ENCODE measurements at regions not wholly inside any gene's neighbourhood (a gene's known extent, or its start where the extent isn't known, plus 50 kb on each side); places are given as distances from the start of the nearest gene placed in this dataset.

GRCh38 chr13:88303605-88304004 is 632.4 kb downstream of the SLITRK5 start:
- ChIA-PET POLR2A (no interaction called here), CTCF (no interaction called here)
- Histone ChIP-seq H3K4me3 (no peak overlapping the region), H3K4me1 (no peaks in the 10 kb centered on the region), H3K9me3 (no peaks in the 10 kb centered on the region), H3K4me2 (no peak overlapping the region), H3K27ac (no peak overlapping the region)
- 23% methylated on average over 4 of the region's 4 CpGs for WGBS (ENCODE audit: missing lambda C conversion rate)
- FAIRE-seq, result no peak
- ATAC-seq, result no peak
- DNase-seq (ENCODE audit: low read depth in 1 of 2, low spot score in 1 of 2), result no peak
- TF ChIP-seq CHD2 (IDR thresholded peaks at IDR 0.05; ENCODE audit: low read length, partially characterized antibody) (no peak), HEYL (CRISPR knock-in tag; IDR thresholded peaks at IDR 0.05) (no peak), CEBPB (IDR thresholded peaks at IDR 0.05) (no peak), ZNF302 (CRISPR knock-in tag; IDR thresholded peaks at IDR 0.05) (no peak), JUNB (IDR thresholded peaks at IDR 0.05) (no peak), HDAC2 (IDR thresholded peaks at IDR 0.05) (no peak), EHF (CRISPR knock-in tag; IDR thresholded peaks at IDR 0.05) (no peak), EP300 (IDR thresholded peaks at IDR 0.05) (no peak), FOXS1 (CRISPR knock-in tag; IDR thresholded peaks at IDR 0.05) (no peak), EHMT2 (IDR thresholded peaks at IDR 0.05; ENCODE audit: low read depth) (no peak), MAZ (IDR thresholded peaks at IDR 0.05; ENCODE audit: borderline replicate concordance, low read depth, low read length) (no peak), HOXB5 (CRISPR knock-in tag; IDR thresholded peaks at IDR 0.05) (no peak), HMGXB4 (CRISPR knock-in tag; IDR thresholded peaks at IDR 0.05; ENCODE audit: borderline replicate concordance) (no peak), SREBF2 (IDR thresholded peaks at IDR 0.05) (no peak), TP53 (CRISPR knock-in tag; IDR thresholded peaks at IDR 0.05) (no peak), ZC3H11A (IDR thresholded peaks at IDR 0.05) (no peak)

GRCh38 chr13:88314496-88314895 is 643.3 kb downstream of the SLITRK5 start:
- no peaks in the 10 kb centered on the region for H3K4me1 ChIP-seq
- H3K4me2 ChIP-seq, result no peak overlapping the region
- no peak for FAIRE-seq
- CTCF ChIA-PET, result no interaction called here
- no peak overlapping the region for H3K27ac ChIP-seq
- ATAC-seq, result no peak
- H3K4me3 ChIP-seq, result no peak overlapping the region
- POLR2A ChIA-PET, result no interaction called here
- no peak for DNase-seq (ENCODE audit: low read depth in 1 of 2, low spot score in 1 of 2)
- no peak for TF ChIP-seq ZSCAN20 (CRISPR knock-in tag; IDR thresholded peaks at IDR 0.05)
- TF ChIP-seq HDAC2 (IDR thresholded peaks at IDR 0.05), result no peak
- no peak for TF ChIP-seq HEYL (CRISPR knock-in tag; IDR thresholded peaks at IDR 0.05)
- TF ChIP-seq ELK1 (IDR thresholded peaks at IDR 0.05; ENCODE audit: low read depth, low read length), result no peak
- no peak for TF ChIP-seq PBX3 (IDR thresholded peaks at IDR 0.05)
- TF ChIP-seq KDM1A (IDR thresholded peaks at IDR 0.05; ENCODE audit: low read depth), result no peak
- H3K9me3 ChIP-seq, result no peaks in the 10 kb centered on the region
- 3% methylated on average over 1 of the region's 1 CpG for WGBS (ENCODE audit: missing lambda C conversion rate)

GRCh38 chr13:88329066-88329465 is 657.9 kb downstream of the SLITRK5 start:
- no peak for FAIRE-seq
- CTCF ChIA-PET, result no interaction called here
- TF ChIP-seq JUN (IDR thresholded peaks at IDR 0.05) (no peak), ZC3H11A (IDR thresholded peaks at IDR 0.05) (no peak), RFX5 (IDR thresholded peaks at IDR 0.05) (no peak), CBX8 (IDR thresholded peaks at IDR 0.05) (no peak), KDM1A (IDR thresholded peaks at IDR 0.05; ENCODE audit: low read depth) (no peak), NPAS2 (CRISPR knock-in tag; IDR thresholded peaks at IDR 0.05; ENCODE audit: borderline replicate concordance) (no peak)

More at GRCh38 chr13:88329066-88329465, 657.9 kb downstream of the SLITRK5 start:
- ATAC-seq (no peak), DNase-seq (ENCODE audit: low read depth in 1 of 2, low spot score in 1 of 2) (no peak)
- POLR2A ChIA-PET, result no interaction called here
- Histone ChIP-seq H3K4me1 (no peaks in the 10 kb centered on the region), H3K9me3 (no peaks in the 10 kb centered on the region), H3K4me3 (no peak overlapping the region), H3K4me2 (no peak overlapping the region), H3K27ac (no peak overlapping the region)
- 36% methylated on average over 3 of the region's 3 CpGs for WGBS (ENCODE audit: missing lambda C conversion rate)
